HepG2 (cell line): ENCODE measurements at regions not wholly inside any gene's neighbourhood (a gene's known extent, or its start where the extent isn't known, plus 50 kb on each side); places are given as distances from the start of the nearest gene placed in this dataset.

Experiments used
- ATAC-seq: fragments of 200-7000 bp; cut with Tn5 transposase; 3 replicates; pipeline ENCODE4 v1.9.1; 2020; ENCODE audit warnings: mild to moderate bottlenecking, moderate library complexity
- BruUV-seq: library from RNA; stranded (reverse); fragments of 400-500 nt; replicated peaks from 2 replicates; lab custom pipeline; 2021; lab: Mats Ljungman, UMichigan
- CTCF ChIA-PET: fragments of 300-600 bp; formaldehyde crosslinking; extraction: SDS; loops from one replicate; lab custom pipeline; 2021; ENCODE audit warnings: low total read pairs, inconsistent platforms, low intra/inter-chr PET ratio; lab: Yijun Ruan, JAX
- POLR2A ChIA-PET: fragments of 350-600 bp; sonication (Branson Sonifier 250); formaldehyde crosslinking; loops from one replicate; lab custom pipeline; 2020; ENCODE audit warnings: antibody characterized with exemption, inconsistent platforms; lab: Yijun Ruan, JAX
- DNase-seq: peaks from one replicate; pipeline ENCODE4 v3.0.0-alpha.2; 2015; ENCODE audit warnings: low spot score
- FAIRE-seq: peaks from 3 replicates; lab custom pipeline; 2011; peaks lifted over from hg19 to GRCh38; lab: Jason Lieb, UNC
- H2AFZ ChIP-seq: one replicate; pipeline ENCODE4 v1.6.1; 2011; ENCODE audit warnings: low read length, inconsistent platforms
- H3K27ac ChIP-seq: fragments of 300-600 bp; 3 replicates; pipeline ENCODE4 v1.8.0; 2011; ENCODE audit warnings: mixed run types, mild to moderate bottlenecking, mixed read lengths, low read length, inconsistent platforms; ENCODE audit not compliant: insufficient read depth; ENCODE audit errors: extremely low read length
- H3K27me3 ChIP-seq, 2 experiments: fragments of 200-600 bp in 1 of 2; 2 replicates in 1 of 2; 3 replicates in 1 of 2; pipeline versions ENCODE4 v1.6.0 to v1.8.0; 2011; ENCODE audit warnings: low read length in 2 of 2, mild to moderate bottlenecking in 2 of 2, moderate library complexity in 2 of 2, inconsistent platforms in 1 of 2; ENCODE audit not compliant: insufficient read depth in 2 of 2, control insufficient read depth in 1 of 2
- H3K36me3 ChIP-seq, 2 experiments: fragments of 200-600 bp in 1 of 2; replicated peaks in 1 of 2; 2 replicates in 1 of 2; 3 replicates in 1 of 2; pipeline versions ENCODE4 v1.5.1 to v1.8.0; 2011; ENCODE audit warnings: low read length in 2 of 2, inconsistent platforms in 1 of 2; ENCODE audit not compliant: insufficient read depth in 2 of 2, control insufficient read depth in 1 of 2
- H3K4me1 ChIP-seq: 2 replicates; pipeline ENCODE4 v1.5.1; 2012; ENCODE audit warnings: low read length, inconsistent platforms; ENCODE audit not compliant: insufficient read depth
- H3K4me2 ChIP-seq: 2 replicates; pipeline ENCODE4 v1.6.0; 2011; ENCODE audit warnings: low read depth, low read length, inconsistent platforms
- H3K4me3 ChIP-seq, 3 experiments: fragments of 200-600 bp in 1 of 3; sonication (generic), shearing (Covaris generic) in 1 of 3; replicated peaks in 1 of 3; 2 replicates each; pipeline ENCODE4 v1.5.1; 2011 to 2016; ENCODE audit warnings: low read length in 3 of 3, inconsistent platforms in 2 of 3, low read depth in 2 of 3, mild to moderate bottlenecking in 2 of 3, control low read depth in 1 of 3, mixed read lengths in 1 of 3; ENCODE audit not compliant: insufficient read depth in 1 of 3
- H3K79me2 ChIP-seq: one replicate; pipeline ENCODE4 v1.6.1; 2011; ENCODE audit warnings: low read length, inconsistent platforms; ENCODE audit not compliant: insufficient read depth
- H3K9ac ChIP-seq: 2 replicates; pipeline ENCODE4 v1.6.0; 2011; ENCODE audit warnings: mild to moderate bottlenecking, low read depth, low read length, inconsistent platforms; ENCODE audit not compliant: insufficient read depth
- H3K9me3 ChIP-seq: 2 replicates; pipeline ENCODE4 v1.5.1; 2012; ENCODE audit warnings: mild to moderate bottlenecking, low read length
- H4K20me1 ChIP-seq: 2 replicates; pipeline ENCODE4 v1.6.0; 2011; ENCODE audit warnings: inconsistent platforms, mild to moderate bottlenecking, low read length, moderate library complexity; ENCODE audit not compliant: insufficient read depth
- BRD4 ChIP-seq: sonication (generic); formaldehyde crosslinking; IDR thresholded peaks from 2 replicates; pipeline ENCODE4 v1.4.0; 2020; ENCODE audit warnings: missing genetic modification reagents
- CBX5 ChIP-seq: sonication (generic); formaldehyde crosslinking; IDR thresholded peaks from 2 replicates; pipeline ENCODE4 v1.4.0; 2020; ENCODE audit warnings: missing genetic modification reagents, borderline replicate concordance
- ERF ChIP-seq: IDR thresholded peaks from 2 replicates; pipeline ENCODE4 v1.6.1; 2018; ENCODE audit warnings: missing biosample characterization, missing genetic modification reagents
- FOXP1 ChIP-seq, 2 experiments: fragments of 450-650 bp in 1 of 2; IDR thresholded peaks; 2 replicates each; pipeline ENCODE4 v1.6.1; 2017 to 2018; ENCODE audit warnings: antibody characterized with exemption in 1 of 2
- GATAD1 ChIP-seq: IDR thresholded peaks from 2 replicates; pipeline ENCODE4 v1.6.1; 2016; ENCODE audit warnings: missing genetic modification reagents, missing compliant biosample characterization
- KDM6A ChIP-seq: IDR thresholded peaks from 2 replicates; pipeline ENCODE4 v1.6.1; 2016; ENCODE audit warnings: low read depth
- MED1 ChIP-seq: sonication (generic); formaldehyde crosslinking; IDR thresholded peaks from 2 replicates; pipeline ENCODE4 v1.4.0; 2020; ENCODE audit warnings: missing genetic modification reagents
- MTA3 ChIP-seq: sonication (generic); formaldehyde crosslinking; IDR thresholded peaks from 2 replicates; pipeline ENCODE4 v1.4.0; 2020; ENCODE audit warnings: missing genetic modification reagents
- PITX1 ChIP-seq: sonication (generic); formaldehyde crosslinking; IDR thresholded peaks from 2 replicates; pipeline ENCODE4 v1.5.1; 2020; ENCODE audit warnings: mild to moderate bottlenecking, missing genetic modification reagents
- RAD51 ChIP-seq: fragments of 450-650 bp; IDR thresholded peaks from 2 replicates; pipeline ENCODE4 v1.6.1; 2016; ENCODE audit warnings: borderline replicate concordance
- SIX4 ChIP-seq: sonication (generic); formaldehyde crosslinking; IDR thresholded peaks from 2 replicates; pipeline ENCODE4 v1.4.0; 2020; ENCODE audit warnings: missing genetic modification reagents
- TAF15 ChIP-seq: fragments of 200-400 bp; formaldehyde crosslinking; IDR thresholded peaks from one replicate; pipeline ENCODE4 v1.6.1; 2018; ENCODE audit warnings: mild to moderate bottlenecking, low read depth, low read length; ENCODE audit not compliant: poor library complexity, severe bottlenecking
- ZFP82 ChIP-seq: sonication (generic); formaldehyde crosslinking; IDR thresholded peaks from 2 replicates; pipeline ENCODE4 v1.5.1; 2020; ENCODE audit warnings: mild to moderate bottlenecking, missing genetic modification reagents, borderline replicate concordance
- ZNF224 ChIP-seq: sonication (generic); formaldehyde crosslinking; IDR thresholded peaks from 2 replicates; pipeline ENCODE4 v1.5.0; 2020; ENCODE audit warnings: mild to moderate bottlenecking, missing genetic modification reagents
- ZNF350 ChIP-seq: sonication (generic); formaldehyde crosslinking; IDR thresholded peaks from 2 replicates; pipeline ENCODE4 v1.4.0; 2020; ENCODE audit warnings: mild to moderate bottlenecking, low read depth, missing genetic modification reagents, borderline replicate concordance
- ZNF792 ChIP-seq: IDR thresholded peaks from 2 replicates; pipeline ENCODE4 v1.6.1; 2016
- WGBS: methylation state at CpG from one replicate; pipeline ENCODE4 v1.1.6; 2017; ENCODE audit warnings: low lambda C conversion rate; 5-methylcytosine and 5-hydroxymethylcytosine counted together
- in situ Hi-C: cut with HindIII; loops from 2 replicates; pipeline ENCODE4 v1.10.0; 2017; ENCODE audit warnings: low pct_unique_long_range_greater_than_20kb; ENCODE audit not compliant: extremely low pct_ligation_motif_present
- intact Hi-C: fragments of 100-400 bp; cut with micrococcal nuclease; formaldehyde crosslinking; loops from one replicate; pipeline ENCODE4 v1.10.0; 2022; ENCODE audit not compliant: unreplicated experiment
- TF ChIP-seq, protein P1 (sequence below): sonication (generic); formaldehyde crosslinking; IDR thresholded peaks from 2 replicates; pipeline ENCODE4 v1.4.0; 2020; ENCODE audit warnings: mild to moderate bottlenecking, missing genetic modification reagents

- peak overlapping the region; percentile 89 for H3K4me2 ChIP-seq
- ChIA-PET POLR2A (interaction anchor here (0.7 to 2.3 kb wide), 10 partner anchors 10 to 757 kb away, joined by 3 to 10 read pairs (median 4); partner anchors contain the start of gene TAF1A), CTCF (interaction anchor here (2.5 kb wide), 1 partner anchor 168 kb away, joined by 44 read pairs; no protein-coding TSS in a partner anchor)
- H3K4me1 ChIP-seq = peaks cover 42% of the 10 kb centered on the region
- no peaks in the 10 kb centered on the region for H3K36me3 ChIP-seq
- H3K9me3 ChIP-seq = no peaks in the 10 kb centered on the region
- H3K79me2 ChIP-seq = no peaks in the 10 kb centered on the region
- intact Hi-C loops = loop anchor here (1.0 to 10.0 kb wide), 5 partner anchors 152 to 721 kb away; partner anchors contain the start of gene DUSP10
- H3K9ac ChIP-seq = peak overlapping the region; percentile 90
- peak overlapping the region; percentile 96 for H2AFZ ChIP-seq
- H3K27me3 ChIP-seq = no peaks in the 10 kb centered on the region
- H3K27ac ChIP-seq = peak overlapping the region; percentile 99
- DNase-seq = peak; percentile 91
- peak; percentile 70 for FAIRE-seq
- no peaks in the 10 kb centered on the region for H4K20me1 ChIP-seq
- peak; percentile 99 for ATAC-seq
- H3K4me3 ChIP-seq = peak overlapping the region; percentile 60 to 81 (median 74)
- in situ Hi-C loops = loop anchor here (5.0 to 25.0 kb wide), 4 partner anchors 167 to 721 kb away; partner anchors contain the start of genes AIDA, BROX and DUSP10
- under 1% methylated on average over 15 of the region's 46 CpGs for WGBS
- TSS peak; percentile 100 for BruUV-seq
- 0 out of 2 replicates have a peak, but pooled peaks have one; percentile 19 for TF ChIP-seq ZFP82 (CRISPR knock-in tag)
- peak; percentile 61 for TF ChIP-seq TAF15
- no peak for TF ChIP-seq KDM6A (CRISPR knock-in tag)
- peak; percentile 85 for TF ChIP-seq MED1 (CRISPR knock-in tag)
- peak; percentile 89 for TF ChIP-seq BRD4 (CRISPR knock-in tag)
- peak; percentile 23; the same call in 1 of the 2 replicates for TF ChIP-seq ZNF224 (CRISPR knock-in tag)
- no peak for TF ChIP-seq RAD51
- TF ChIP-seq GATAD1 (CRISPR knock-in tag) = peak; percentile 48; the same call in 1 of the 2 replicates
- TF ChIP-seq MTA3 (CRISPR knock-in tag) = no peak
- peak; percentile 64; the same call in 1 of the 2 replicates for TF ChIP-seq PITX1 (CRISPR knock-in tag)
- TF ChIP-seq ZNF792 (CRISPR knock-in tag) = peak; percentile 80; the same call in 1 of the 2 replicates
- no peak for TF ChIP-seq FOXP1 (IDR thresholded peaks at IDR 0.05)
- TF ChIP-seq FOXP1 (CRISPR knock-in tag; IDR thresholded peaks at IDR 0.05) = no peak
- TF ChIP-seq CBX5 (CRISPR knock-in tag) = peak; percentile 92; the same call in 1 of the 2 replicates
- peak; percentile 96 for TF ChIP-seq ERF (CRISPR knock-in tag)
- TF ChIP-seq, protein P1, sequence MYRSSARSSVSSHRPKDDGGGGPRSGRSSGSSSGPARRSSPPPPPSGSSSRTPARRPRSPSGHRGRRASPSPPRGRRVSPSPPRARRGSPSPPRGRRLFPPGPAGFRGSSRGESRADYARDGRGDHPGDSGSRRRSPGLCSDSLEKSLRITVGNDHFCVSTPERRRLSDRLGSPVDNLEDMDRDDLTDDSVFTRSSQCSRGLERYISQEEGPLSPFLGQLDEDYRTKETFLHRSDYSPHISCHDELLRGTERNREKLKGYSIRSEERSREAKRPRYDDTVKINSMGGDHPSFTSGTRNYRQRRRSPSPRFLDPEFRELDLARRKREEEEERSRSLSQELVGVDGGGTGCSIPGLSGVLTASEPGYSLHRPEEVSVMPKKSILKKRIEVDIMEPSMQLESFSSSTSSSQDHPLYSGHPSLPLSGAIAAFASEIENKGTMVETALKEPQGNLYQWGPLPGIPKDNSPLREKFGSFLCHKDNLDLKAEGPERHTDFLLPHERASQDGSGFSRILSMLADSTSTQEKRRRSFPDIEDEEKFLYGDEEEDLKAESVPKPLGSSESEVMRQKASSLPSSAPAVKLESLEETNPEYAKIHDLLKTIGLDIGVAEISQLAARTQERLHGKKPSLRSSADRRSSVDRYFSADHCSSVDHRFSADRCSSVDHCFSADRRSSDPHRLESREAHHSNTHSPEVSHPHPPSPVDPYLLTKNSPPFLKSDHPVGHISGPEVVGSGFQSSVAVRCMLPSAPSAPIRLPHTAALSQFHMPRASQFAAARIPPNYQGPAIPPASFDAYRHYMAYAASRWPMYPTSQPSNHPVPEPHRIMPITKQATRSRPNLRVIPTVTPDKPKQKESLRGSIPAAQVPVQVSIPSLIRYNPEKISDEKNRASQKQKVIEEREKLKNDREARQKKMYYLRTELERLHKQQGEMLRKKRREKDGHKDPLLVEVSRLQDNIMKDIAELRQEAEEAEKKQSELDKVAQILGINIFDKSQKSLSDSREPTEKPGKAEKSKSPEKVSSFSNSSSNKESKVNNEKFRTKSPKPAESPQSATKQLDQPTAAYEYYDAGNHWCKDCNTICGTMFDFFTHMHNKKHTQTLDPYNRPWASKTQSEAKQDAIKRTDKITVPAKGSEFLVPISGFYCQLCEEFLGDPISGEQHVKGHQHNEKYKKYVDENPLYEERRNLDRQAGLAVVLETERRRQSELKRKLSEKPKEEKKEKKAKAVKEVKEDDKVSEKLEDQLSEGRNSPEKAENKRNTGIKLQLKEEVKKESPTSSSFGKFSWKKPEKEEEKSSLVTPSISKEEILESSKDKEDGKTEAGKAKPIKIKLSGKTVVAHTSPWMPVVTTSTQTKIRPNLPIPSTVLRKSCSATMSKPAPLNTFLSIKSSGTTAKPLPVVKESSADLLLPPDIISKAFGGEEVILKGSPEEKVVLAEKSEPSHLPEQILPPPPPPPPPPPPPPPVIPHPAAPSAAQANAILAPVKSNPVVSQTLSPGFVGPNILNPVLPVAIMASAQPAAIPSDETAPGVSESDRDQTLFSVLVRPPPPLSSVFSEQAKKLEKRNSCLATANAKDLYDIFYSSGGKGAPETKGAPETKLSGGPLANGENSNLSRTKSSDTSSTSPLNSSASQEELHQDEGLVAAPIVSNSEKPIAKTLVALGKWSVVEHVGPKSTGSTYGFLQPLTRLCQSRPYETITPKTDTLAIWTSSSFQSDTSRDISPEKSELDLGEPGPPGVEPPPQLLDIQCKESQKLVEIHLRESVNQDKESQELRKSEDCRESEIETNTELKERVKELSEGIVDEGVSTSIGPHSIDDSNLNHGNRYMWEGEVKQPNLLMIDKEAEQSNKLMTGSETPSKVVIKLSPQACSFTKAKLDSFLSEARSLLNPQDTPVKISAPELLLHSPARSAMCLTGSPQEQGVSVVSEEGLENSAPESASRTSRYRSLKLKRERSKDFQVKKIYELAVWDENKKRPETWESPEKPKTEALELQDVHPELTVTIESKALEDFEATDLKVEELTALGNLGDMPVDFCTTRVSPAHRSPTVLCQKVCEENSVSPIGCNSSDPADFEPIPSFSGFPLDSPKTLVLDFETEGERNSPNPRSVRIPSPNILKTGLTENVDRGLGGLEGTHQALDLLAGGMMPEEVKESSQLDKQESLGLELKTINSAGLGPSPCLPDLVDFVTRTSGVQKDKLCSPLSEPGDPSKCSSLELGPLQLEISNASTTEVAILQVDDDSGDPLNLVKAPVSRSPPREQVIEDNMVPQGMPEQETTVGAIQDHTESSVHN (CRISPR knock-in tag) = peak; percentile 57; the same call in 1 of the 2 replicates
- peak; percentile 25; the same call in 1 of the 2 replicates for TF ChIP-seq SIX4
- TF ChIP-seq ZNF350 (CRISPR knock-in tag) = peak; percentile 71
Observed at GRCh38 chr1:222465211-222466041, 82.5 kb downstream of the HHIPL2 start.
